Activated CD4-positive, alpha-beta T cell treated with anti-CD3 and anti-CD28 coated beads for 1 hour (primary cell): ENCODE measurements at regions not wholly inside any gene's neighbourhood (a gene's known extent, or its start where the extent isn't known, plus 50 kb on each side); places are given as distances from the start of the nearest gene placed in this dataset.

Experiments
- DNase-seq: peaks from one replicate; pipeline ENCODE4 v3.0.0-alpha.2; 2020

DNA sequence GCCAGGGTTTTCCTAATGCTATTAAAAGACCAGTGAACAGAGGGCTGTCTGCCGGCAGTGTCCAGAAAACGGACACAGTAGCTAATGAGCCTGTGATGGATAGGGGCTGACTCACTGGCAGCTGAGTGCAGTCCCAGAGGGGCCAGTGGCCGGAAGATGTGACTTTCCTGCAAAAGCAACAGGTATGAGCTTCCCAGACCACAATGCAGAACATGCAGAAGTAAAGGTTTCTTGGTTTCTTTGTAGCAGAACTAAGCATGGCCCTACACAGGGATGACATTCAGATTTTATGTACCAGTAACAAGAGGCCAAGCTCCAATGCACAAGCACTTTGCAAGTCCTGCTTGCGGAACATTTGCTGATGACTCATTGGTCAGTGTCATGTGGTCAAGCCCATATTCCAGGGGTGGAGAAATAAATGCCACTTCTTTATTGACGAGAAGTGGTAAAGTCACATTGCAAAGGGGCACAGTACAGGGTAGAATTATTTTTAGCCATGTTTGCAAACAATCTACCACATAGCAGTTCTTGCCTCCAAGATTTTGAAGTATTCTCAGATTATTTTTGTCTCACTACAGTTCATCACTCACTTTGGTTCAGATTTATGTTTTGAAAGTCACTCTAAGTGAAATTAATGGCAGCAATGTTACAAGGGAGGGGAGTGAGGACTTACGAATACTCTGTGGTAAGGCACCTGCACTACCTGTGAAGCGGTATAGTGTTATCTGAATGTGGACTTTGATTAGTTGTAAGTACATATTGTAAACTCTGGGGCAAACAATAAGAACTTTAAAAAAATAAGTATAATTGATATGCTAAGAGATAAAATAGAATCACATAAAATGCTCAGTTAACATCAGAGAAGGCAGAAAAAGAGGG, 263.3 kb downstream of the ABHD5 start:
- no peak for DNase-seq

DNA sequence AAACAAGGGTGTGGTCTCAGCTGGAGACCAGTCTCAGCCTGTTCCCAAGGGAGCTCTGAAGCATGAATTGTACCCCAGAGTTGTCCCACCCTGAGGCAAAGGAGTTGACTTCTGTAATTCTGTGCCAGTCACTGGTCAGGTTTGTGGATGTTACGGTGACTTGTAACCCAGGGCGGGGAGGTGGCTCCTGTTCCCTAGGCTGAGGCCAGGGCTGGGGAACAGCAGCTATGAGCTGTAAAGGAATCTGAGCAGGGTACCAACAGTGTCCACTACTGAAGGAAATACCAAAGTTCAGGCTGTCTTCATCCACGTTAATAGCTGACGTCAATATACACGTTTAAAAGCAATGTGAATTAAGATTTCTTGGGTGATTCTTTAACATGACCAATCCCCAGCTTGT, 266.2 kb downstream of the ABHD5 start:
- DNase-seq = no peak

- no peak for DNase-seq
These were observed 266.8 kb downstream of the ABHD5 start for GRCh38 chr3:43957553-43957952.

DNA sequence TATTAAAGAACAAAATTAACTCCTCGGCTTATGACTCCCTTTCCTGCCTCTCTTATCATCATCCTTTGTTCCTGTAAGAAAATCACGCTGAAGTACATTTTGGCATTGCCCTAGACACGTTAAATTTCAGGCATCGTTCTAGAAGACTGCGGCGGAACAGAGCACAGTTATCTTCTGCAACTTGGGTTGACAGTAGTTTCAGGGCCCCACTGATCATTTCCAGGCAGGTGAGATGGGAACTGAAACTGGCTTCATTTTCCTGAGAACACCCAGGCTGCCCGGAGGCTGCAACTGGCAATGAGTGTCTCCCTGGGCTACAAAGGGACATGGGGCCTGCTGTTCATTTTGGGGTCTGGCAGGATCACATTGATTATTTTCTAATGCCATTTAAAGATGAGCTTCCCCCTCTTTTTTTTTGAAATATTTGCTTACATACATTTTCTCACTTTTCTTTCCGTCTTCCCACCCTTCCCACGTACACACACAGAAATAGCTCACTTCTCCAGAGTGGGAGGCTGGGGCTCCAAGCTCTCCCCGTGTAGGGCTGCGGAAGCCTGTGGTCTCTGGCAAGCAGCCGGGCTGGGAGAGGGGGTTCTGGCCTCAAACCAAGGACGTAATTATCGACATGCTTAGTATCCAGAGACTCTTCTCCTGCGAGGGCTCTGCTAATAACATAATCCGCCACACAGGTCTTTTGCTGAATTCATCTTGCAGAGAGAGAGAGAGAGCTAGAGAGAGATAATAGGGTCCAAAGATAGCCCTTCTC, 267.4 kb downstream of the ABHD5 start:
- DNase-seq = no peak

DNA sequence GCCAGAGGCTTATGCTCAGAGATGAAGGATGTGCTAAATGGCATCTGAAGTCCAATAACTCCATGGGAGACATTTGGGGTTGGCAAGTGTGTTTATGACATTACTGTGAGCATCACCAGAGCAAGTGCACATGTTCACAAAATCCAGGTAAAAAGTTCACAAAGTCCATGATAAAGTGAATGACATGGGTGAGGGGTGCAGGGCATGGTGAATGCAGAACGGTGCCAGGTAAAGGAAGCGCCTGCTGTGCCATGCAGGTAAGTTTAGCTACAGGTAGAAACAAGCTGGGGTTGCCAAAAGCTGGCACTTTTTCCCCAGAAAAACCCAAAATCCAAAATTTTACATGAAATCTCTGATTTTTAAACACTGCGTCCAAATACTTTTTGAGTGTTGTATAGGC, 268.2 kb downstream of the ABHD5 start:
- no peak for DNase-seq

DNA sequence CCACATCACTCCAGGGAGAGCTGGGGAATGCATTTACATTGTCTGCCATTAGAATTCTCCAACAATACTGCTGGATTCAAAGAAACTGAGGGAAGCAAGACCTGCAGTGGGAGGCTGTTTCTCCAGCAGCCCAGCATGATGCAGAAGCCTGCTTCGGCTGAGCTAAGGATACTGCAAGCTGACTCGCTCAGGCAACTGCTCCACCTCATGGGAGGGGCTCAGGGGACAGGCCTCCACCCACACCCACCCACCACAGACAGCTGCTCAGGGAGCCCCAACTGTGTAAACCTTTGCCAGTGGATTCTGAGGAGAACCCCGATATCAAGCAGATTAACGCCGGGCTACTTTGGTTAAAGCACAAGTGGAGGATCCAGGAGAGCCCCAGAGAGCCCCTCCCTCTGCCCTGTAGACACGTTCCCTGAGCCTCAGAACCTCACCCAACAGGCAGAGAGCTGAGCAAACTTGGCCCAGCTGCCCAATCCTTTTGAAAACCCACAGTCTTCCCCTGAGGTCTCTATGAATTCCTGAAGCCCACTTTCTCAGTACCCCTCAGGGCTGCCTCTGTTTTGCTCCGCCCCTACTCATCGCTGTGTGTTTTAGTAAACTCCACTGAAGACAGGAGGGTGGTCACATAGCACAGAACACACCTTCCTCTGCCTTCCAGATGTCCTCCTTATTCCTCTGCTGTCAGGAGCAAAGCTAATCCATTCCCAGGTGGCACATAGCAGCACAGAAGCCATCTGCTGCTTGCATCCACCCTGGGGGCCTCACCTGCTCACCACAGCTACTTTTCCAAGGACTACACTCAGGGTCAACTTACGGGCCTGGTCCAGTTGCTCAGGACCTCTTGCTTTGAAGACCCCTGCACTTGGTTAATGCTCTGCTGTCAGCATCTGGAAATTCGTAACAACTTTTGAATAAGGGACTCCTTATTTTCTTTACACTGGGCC, 269.0 kb downstream of the ABHD5 start:
- no peak for DNase-seq

DNA sequence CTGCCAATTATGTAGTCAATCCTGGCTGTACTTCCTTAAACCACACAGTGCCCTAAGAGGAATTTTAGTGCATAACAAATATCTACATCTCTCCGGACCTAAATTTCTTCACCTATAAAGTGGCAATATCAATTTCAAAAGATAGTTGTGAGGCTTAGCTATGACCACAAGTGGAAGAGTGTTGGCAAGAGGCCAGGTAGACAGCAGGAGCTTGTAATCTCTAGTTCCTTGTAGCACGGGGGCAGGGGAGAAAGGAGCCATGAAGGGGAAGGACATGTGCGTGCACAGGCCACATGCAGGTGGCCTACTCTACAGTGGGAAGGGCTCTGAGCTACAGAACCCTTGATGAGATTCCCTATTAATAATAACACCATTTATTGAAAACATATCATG, 269.7 kb downstream of the ABHD5 start:
- DNase-seq = no peak

DNA sequence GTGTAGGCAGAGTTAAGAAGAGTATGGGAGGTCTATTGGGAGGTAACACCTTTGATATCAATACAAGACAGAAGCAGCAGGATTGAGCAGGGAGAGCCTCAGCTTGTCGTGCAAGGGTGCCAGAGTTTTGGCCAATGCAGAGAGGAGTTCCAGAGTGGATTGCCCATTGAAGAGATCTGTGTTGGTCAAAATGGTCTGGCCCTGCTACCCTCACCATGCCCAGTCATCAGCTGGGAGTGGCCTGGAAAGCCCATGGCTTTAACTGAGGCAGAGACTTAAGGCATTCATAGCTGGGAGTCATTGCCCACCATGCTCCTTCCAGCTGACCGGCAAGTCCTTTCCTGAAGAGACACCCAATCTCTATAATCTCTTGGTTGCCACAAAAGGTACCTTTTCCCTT, 271.3 kb downstream of the ABHD5 start:
- DNase-seq = no peak

DNA sequence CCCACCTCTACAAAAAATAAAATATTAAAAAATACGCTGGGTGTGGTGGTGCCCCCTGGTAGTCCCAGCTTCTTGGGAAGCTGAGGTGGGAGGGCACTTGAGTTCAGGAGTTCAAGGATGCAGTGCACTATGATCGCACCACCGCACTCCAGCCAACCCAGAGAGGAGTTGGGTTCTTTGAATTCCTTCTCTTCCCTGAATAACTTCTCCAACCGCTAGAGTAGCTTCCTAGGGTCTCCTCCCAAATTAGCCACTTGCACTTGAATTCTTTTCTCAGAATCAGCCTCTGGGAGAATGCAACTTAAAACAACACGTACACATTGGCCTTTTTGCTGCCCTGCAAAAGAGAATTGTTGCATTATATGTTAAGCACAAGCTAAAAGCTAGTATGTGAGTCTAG, 272.5 kb downstream of the ABHD5 start:
- DNase-seq = no peak

- no peak for DNase-seq
These were observed 273.9 kb downstream of the ABHD5 start for GRCh38 chr3:43964640-43965039.

- DNase-seq = no peak
These were observed 274.9 kb downstream of the ABHD5 start for GRCh38 chr3:43965656-43966055.

- no peak for DNase-seq
These were observed 275.4 kb downstream of the ABHD5 start for GRCh38 chr3:43966126-43966525.

- DNase-seq = no peak
These were observed 275.2 kb upstream of the TOPAZ1 start for GRCh38 chr3:43966530-43966929.

DNA sequence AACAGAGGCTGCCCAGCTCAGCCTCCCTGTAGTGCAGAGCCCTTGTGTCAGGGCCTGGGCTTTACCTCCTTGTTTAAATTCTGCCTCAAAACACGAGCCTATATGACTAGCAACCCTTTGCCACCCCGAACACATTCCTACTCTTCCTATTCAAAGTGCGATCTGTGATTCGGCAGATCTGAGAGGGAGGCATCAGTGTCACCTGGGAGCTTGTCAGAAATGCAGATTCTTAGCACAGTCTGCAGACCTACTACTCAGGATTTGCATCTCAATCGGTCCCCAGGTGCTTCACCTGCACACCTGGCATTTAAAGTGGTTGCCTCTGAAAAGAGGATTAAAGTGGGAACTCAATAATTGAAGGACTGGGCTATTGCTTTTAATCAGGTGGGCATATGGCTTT, 273.2 kb upstream of the TOPAZ1 start:
- no peak for DNase-seq

GRCh38 chr3:43969944-43970343, 271.7 kb upstream of the TOPAZ1 start:
- DNase-seq = no peak

GRCh38 chr3:43970351-43970750, 271.3 kb upstream of the TOPAZ1 start:
- DNase-seq = no peak

DNA sequence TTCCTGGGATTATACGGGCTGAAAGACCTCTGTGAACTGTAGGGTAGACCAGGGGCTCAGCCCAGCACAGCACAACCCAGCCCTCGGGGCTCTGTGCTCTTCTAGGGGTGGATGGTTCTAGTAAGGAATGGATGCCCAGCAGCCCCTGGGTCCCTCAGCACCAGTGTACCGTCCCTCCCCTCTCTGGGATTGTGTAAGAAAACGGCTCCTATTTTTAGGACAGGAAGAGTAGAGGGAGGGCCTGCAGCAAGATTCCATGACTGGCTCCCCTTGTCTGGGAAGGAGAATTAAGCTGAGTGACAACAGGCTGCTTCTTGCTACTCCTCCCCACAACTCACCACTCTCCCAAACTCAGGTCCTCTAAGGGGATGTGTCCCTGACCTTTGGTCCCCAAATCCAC, 270.8 kb upstream of the TOPAZ1 start:
- no peak for DNase-seq

GRCh38 chr3:43971486-43971885, 270.2 kb upstream of the TOPAZ1 start:
- DNase-seq = no peak

DNA sequence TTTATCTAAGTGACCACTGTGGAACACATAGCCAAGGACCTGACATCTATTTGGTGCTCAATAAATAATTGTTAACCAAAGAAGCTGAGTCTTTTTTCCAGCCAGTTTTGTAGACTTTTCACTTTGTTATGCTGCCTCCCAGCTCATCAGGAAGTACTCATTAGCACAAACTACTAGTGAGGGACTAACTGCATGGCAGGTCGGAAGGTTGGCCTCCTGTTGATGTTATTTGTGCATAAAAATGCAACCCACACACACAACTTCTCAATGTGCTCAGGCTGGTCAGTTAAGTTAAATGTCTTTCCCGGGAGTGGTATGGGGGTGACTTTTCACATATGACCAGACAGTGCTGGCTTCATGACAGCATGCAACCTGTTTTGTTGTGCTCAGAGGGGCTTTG, 263.0 kb upstream of the TOPAZ1 start:
- no peak for DNase-seq

DNA sequence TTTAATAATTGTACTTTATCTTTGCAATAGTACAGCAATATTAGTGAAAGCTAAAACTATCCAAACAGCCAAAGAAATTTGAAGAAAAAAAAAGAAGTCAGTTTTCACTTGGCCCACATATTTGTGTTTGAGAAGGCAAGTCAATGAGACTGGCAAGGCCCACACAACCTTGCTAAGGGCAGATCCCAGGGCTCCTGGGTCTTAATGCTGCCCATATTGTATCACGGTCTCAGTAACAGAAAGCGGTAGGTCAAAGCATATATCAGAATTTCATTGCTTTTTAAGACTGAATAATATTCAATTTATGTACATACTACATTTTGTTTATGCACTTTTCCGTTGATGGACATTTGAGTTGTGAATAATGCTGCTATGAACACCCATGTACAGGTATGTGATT, 262.0 kb upstream of the TOPAZ1 start:
- DNase-seq = no peak

- DNase-seq = no peak
These were observed 246.8 kb upstream of the TOPAZ1 start for GRCh38 chr3:43994657-43995546.
